Hippocampal formation (tissue), 2 donors: ENCODE measurements at regions not wholly inside any gene's neighbourhood (a gene's known extent, or its start where the extent isn't known, plus 50 kb on each side); places are given as distances from the start of the nearest gene placed in this dataset.
"Not testable (repeated sequence)": the region's sequence is repeated elsewhere in the genome, so short reads cannot be mapped to it uniquely, and the experiment has no call there.

ENCODE experiments used
- DNase-seq, 2 donors: peaks; one replicate each; lab custom pipeline; 2025; lab: John Stamatoyannopoulos, UW

GRCh38 chr16:31581065-31581464 is 53.4 kb downstream of the AHSP start:
- not testable (repeated sequence) for DNase-seq

GRCh38 chr16:31601737-31602384 is 74.2 kb downstream of the AHSP start:
- DNase-seq = not testable (repeated sequence)

- no peak for DNase-seq
These were observed 90.4 kb downstream of the AHSP start for GRCh38 chr16:31618130-31618529.

GRCh38 chr16:31636433-31636832 is 108.7 kb downstream of the AHSP start:
- no peak for DNase-seq

- no peak for DNase-seq
These were observed 113.6 kb downstream of the AHSP start for GRCh38 chr16:31641279-31641678.

- DNase-seq = not testable (repeated sequence)
These were observed 128.0 kb downstream of the AHSP start for GRCh38 chr16:31655674-31656073.

- no peak for DNase-seq
These were observed 137.2 kb downstream of the AHSP start for GRCh38 chr16:31664683-31665482.

- DNase-seq = no peak
These were observed 147.0 kb downstream of the AHSP start for GRCh38 chr16:31674686-31675085.

GRCh38 chr16:31676731-31677130 is 149.0 kb downstream of the AHSP start:
- no peak for DNase-seq

GRCh38 chr16:31678649-31679325 is 151.1 kb downstream of the AHSP start:
- no peak for DNase-seq

- not testable (repeated sequence) for DNase-seq
These were observed 161.6 kb downstream of the AHSP start for GRCh38 chr16:31689331-31689730.

GRCh38 chr16:31692338-31692737 is 164.6 kb downstream of the AHSP start:
- DNase-seq = not testable (repeated sequence)

- no peak for DNase-seq
These were observed 166.0 kb downstream of the AHSP start for GRCh38 chr16:31693733-31694132.

GRCh38 chr16:31694461-31694860 is 166.8 kb downstream of the AHSP start:
- DNase-seq = no peak

- no peak for DNase-seq
These were observed 168.0 kb downstream of the AHSP start for GRCh38 chr16:31695667-31696066.

GRCh38 chr16:31696968-31697743 is 169.5 kb downstream of the AHSP start:
- no peak for DNase-seq

GRCh38 chr16:31697744-31698125 is 170.0 kb downstream of the AHSP start:
- DNase-seq = no peak

- no peak for DNase-seq
These were observed 171.2 kb downstream of the AHSP start for GRCh38 chr16:31698901-31699300.

GRCh38 chr16:31699601-31700000 is 171.9 kb downstream of the AHSP start:
- no peak for DNase-seq

GRCh38 chr16:31700200-31700529 is 172.5 kb downstream of the AHSP start:
- peak in 1 of 2 donors; percentile 52 for DNase-seq

- DNase-seq = peak in 1 of 2 donors; percentile 64
These were observed 172.8 kb upstream of the ZNF267 start for GRCh38 chr16:31700530-31701388.
